ENCODE measurements at regions not wholly inside any gene's neighbourhood (a gene's known extent, or its start where the extent isn't known, plus 50 kb on each side); places are given as distances from the start of the nearest gene placed in this dataset.

DNA sequence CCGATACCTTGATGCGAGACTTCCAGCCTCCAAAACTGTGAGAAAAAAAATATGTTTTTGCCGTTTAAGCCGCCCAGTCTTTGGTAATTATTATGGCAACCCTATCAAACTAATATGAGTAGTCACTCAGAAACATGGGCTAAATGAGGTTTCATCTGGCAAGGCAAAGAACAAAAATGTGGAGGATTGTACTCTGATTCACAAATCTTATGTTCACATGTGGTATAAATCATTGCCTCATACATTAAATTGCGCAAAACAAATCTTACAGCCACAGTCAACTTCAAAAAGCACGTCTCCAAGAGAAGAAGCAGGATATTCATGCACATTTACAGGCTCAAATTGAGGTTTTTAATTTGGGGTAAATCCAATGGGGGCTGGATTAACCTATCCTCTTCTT, 1435.4 kb upstream of the LRRTM1 start:
- DNase-seq = no peak

DNA sequence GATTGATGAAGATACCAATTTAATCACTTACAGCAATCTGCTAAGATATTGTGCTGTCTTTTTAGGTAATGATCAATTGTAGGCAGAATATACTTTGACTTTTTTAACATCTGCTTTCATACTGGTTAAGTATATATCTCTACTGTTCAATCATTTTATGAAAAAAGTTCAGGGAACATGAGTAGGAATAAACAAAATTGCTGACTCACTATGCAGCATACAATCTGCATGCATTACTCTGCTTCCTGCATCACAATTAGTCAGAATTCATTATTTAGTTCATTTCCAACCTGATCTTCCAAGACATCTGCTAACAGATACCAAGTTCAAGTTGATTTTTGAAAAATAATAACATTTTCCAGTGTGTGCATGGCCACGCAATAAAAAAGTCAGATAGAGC, 1430.4 kb upstream of the LRRTM1 start:
- DNase-seq = no peak

DNA sequence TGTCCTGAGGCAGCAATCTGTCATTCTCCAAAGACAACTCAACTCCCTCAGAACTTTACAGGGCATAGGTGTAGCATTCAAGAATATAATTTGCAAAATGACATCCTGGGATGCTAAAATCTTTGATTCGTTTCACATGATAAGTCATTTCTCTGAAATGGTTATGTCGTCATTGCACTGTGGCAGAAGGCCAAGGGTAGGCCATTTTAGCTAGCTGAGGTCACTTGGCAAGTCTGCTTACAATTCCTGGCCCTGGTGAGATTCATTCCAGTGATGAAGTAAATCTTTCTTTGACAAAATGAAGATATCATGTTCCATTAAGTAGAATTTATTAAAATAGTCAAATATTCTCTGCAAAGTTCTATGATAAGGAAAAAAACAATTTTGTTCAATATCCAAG, 1410.3 kb upstream of the LRRTM1 start:
- no peak for DNase-seq

DNA sequence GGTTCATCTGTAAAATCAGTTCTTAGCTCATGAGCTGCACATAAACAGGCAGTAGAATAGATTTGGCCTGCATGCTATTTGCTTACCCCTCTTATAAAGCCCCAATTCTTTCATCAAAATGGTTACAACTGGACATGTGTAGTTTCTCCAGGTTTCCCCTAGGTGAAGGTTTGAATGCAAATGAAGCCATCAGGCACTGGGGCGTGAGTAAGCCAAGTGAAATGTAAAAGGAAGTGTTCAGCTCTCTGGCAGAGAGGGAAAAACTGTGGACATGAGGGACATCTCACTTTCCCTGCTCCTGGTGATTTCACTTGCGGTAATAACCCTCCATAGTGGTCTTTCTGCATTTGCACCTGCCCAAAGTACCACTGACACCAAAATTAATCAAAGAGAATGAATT, 1402.3 kb upstream of the LRRTM1 start:
- DNase-seq = no peak

DNA sequence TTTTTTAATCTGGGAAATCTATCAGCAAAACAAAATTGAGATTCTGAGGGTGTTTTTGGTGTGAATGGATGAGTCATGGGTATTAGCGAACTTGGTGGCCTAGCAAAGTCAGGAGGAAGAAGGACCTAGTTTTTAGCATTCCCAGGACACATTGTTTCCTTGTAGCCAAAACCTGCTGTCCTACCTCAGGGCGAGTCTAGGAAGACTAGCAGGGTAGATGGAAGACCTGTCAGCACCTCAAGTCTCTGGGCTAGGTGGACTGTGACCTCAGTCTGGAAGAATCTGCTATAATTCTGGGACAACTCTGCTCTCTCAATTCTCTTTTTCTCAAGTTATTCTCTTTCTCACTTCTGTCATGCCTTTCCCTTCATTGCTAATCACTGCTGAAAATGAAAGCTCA, 1399.3 kb upstream of the LRRTM1 start:
- DNase-seq = no peak

DNA sequence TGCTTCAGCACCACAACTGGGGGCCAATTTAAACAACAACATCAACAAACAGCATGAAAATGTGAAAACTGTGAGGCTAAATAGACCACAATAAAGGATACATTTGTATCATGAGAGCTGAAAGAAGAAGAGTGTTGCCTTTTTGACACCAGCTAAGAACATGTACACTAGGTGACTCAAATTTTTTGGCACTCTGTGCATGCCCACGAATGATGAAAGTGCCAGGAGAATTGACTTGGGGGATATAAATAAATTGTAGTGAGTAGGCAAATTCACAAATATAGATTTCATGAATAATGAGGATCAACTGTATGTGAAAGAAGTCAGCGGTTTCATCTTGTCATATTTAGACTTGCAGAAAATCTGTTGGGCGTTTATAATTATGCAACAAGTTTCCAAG, 1388.0 kb upstream of the LRRTM1 start:
- no peak for DNase-seq

DNA sequence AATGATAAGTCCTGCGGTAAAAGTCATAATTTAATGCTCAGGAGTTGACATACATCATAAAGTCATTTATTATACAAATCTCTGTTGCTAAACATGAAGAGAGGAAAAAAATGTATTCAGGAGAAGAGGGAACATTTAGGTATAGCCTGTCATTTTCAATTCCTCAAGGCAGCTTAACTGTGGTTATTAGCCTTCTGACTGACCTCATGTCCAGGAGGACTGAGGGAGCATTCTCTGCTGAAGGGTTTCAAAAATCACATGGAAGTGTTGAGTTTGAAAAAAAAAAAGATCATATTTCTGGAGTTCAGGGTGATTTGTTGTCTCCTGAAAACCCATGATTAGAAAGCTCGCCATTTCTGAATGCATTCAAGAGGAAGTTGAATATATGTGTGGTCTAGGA, 1371.1 kb upstream of the LRRTM1 start:
- no peak for DNase-seq

DNA sequence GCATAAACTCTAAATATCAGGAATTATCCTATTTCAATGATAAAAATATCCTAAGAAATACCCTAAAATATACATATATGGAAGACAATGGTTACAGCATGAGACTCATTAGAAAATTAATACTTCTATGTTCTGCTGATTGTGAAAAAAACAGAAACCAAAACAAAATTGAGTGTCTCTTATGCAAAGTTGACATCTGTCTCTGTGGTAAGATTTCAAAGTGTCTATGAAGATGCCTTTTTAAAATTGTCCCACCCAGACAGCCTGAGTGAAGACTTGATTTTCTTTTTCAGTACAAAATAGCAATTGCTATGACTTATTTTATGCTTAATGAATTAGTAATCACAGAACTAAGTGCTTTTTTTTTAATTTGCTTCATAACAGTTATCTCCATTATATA, 1368.4 kb upstream of the LRRTM1 start:
- no peak for DNase-seq

DNA sequence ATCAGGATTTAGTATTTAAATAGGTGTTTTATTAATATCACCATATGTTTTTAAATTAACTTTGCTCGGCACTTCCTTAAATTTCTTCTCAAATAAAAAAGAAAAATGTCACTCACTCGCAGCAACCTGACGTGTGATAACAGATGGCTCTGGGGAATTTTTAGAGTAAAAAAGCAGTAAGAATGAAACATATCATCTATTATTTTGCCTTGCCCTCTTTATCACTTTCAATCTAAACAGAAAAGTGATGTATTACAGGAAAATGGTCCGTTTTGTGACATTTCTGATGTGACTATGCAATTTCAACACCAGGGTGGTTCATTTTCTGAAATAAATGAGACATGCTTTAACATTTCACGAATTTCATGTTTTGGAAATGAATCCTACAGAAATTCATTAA, 1368.0 kb upstream of the LRRTM1 start:
- no peak for DNase-seq

DNA sequence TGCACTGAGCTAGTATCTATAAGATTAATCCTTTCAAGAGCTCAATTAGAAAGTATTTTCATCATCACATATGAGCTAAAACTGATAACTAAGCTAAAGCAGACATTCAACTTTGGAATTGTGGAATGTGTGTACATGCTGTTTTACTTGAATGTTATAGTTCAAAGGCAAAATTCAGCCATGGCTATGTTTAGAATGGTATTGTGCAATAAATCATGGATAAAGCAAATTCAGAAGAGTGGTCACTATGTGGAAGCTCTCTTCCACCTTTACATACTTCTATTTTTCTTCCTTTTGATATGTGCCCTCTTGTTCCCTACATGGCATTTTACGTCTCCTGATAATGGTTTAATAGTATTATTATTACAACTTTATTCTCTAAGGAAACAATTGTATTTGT, 1366.3 kb upstream of the LRRTM1 start:
- DNase-seq = no peak

DNA sequence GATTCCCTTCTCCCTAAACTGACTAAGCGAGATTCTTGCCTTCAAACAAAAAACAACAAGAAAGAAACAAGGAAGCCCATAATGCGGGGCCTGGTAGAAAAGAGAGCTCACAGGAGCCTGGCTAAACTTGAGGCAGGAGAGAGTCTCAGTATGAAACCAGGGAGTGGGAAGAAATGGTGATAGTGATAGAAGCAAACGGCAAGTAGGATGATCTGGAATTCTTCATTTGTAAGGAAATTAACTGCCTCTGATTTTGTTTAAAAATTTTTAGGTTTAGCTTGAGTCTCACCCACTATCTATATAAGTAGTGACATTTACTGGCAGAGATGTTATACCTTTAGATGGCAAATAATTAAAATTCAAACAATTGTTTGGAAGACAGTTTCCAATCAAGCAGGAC, 1356.5 kb upstream of the LRRTM1 start:
- no peak for DNase-seq

DNA sequence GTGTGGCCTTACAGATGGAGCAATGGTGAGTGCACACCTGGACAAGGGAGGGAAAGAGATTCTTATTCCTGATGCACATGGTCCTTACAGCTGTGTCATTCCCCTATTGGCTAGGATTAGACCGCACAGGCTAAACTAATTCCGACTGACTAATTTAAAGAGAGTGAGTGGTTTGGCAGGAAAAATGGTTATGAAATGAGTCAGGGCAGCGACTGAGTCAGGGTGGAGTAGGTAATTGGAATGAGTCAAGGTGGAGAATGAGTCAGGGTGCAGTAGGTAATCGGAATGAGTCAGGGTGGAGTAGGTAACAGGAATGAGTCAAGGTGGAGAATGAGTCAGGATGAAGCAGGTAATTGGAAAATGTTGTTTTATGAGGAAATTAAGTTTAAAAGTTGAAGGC, 1353.7 kb upstream of the LRRTM1 start:
- DNase-seq = no peak

DNA sequence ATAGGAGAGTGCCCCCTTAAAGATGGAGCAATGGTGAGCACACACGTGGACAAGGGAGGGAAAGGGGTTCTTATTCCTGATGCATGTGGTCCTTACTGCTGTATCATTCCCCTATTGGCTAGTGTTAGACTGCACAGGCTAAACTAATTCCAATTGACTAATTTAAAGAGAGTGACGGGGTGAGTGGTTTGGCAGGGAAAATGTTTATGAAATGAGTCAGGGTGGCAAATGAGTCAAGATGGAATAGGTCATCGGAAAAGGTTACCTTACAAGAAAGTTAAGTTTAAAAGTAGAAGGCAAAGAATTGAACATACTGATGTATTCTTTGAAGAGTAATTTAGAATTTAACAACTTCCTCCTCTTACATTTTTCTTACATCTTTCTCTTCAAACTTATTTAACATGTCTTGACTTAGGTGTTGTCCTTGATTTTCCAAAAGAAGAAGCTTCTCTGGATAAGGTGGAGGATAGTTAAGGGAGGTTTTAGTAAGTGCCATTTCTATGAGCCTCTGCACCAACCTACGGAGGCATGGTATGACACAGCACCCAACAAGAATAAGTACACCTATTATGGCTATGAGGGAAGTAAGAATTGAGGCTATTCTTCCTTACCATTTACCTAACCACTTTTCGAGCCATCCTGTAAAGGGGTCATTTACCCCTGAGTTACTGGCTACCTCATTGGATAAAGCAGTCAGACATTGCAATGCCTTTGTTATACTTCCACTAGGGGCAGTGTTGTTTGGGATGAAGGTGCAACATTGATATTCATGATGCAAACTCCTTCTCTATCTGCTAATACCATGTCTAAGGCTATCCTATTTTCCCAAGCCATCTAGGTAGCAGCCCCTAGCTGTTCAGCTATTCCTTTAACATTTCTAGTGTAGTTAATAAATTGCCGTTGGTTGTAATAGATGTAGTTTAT, 1345.8 kb upstream of the LRRTM1 start:
- DNase-seq = no peak

DNA sequence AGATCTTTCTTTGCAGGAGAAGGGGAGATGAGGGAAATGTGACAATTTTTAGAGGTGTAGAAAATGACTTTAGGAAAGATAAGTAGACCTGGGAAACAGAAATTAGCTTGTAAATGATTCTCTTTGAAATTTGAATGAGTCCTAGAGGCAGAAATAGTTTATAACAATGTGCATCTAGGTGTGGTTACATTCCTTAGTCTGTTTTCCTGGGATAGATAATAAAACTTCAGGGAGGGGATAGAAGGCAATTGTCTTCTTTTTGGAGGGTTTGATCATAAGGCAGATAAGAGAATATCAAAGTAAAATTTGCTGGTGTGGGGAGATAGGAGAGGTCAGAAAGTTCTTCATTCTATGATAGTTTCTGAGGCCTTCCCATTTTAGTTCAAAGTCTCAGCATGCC, 1344.3 kb upstream of the LRRTM1 start:
- DNase-seq = no peak

DNA sequence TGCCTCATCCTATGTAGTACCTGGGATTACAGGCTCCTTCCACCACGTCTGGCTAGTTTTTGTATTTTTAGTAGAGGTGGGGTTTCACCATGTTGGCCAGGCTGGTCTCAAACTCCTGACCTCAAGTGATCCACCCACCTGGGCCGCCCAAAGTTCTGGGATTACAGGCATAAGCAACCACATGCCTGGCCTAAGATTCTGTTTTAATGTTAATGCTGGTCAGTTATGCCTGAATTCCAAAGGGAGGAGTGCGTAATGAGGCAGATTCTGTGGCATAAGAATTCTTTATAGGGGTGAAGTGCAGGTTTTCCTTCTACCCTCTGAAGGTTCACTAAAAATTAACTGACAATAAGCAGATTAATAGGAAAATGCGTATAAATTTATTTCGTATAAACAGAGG, 1343.8 kb upstream of the LRRTM1 start:
- no peak for DNase-seq

DNA sequence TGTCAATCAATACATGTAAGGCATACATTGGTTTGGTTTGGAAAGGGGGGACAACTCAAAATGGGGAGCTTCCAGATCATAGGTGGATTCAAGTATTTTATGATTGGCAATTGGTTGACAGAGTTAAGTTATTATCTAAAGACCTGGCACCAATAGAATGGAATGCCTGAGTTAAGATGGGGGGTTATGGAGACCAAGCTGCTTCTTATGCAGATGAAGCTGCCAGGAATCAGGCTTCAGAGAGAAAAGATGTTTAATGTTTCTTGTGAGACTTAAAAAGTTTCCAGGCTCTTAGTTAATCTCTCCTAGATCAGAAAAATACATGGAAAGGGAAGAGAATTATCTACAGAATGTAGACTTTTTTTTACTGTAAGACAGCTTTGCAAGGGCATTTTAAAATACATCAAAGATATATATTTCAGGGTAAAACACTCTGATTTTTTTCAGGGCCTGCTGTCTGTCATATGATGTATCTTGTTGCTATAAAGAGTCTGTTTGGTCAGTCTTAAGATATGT, 1343.2 kb upstream of the LRRTM1 start:
- no peak for DNase-seq

DNA sequence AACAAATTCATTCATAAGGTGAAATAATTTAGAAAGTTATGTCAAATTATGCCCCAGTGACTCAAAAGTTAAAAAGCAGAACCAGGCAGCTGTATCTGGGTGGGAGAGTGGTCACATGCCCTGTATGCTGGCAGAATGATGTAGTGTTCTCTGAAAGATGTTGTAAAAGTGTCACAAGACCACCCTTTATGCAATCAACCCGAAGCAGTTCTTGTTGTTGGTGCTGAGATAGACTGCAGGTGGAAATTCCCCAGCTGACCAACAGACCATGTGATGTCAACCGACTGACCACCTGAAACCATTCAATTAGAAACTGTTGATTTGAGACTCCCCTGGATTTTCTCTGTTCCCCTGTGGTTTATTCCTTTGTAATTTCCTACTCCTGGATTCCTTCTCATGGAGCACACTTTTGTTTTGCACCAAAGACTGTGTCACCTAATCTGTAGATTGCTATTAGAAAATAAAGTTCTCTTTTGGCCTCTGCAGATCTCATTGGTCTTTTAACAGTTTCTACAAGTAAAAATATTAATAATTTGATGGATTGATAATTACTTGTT, 1341.3 kb upstream of the LRRTM1 start:
- no peak for DNase-seq

DNA sequence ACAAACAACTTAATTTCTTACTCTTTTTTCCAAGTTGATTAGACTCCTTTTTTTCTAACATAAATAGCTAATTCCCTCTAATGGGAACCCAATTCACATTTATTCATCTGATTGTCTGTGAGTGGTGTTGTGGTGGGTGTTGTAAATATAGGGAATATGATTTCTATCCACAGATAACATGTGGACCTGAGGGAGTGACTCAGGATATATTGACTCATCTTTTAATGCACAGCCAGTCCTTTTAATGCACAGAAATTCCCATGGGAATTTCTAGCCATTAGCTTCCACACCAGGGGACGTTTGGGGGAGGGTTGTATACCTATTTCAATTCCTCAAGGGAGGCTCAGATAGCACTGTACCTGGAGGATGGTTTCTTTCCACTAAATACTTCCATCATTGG, 1339.6 kb upstream of the LRRTM1 start:
- DNase-seq = no peak

DNA sequence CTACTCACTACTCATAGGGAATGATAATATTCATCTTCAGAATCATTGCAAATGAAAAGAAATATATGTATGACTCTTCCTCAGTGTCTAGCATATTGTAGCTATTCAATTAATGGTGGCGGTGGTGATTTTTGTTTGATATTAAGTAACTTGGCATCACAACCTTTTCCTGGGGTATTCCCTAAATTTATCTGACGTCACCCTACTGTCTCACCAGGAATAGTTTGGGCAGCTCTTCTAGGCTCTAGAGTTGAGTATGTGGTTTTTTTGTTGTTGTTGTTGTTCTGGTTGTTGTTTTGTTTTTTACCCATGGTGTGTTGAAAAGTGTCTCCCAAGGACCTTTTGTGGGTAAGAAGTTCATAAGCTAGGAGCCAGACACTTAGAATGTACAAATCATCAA, 1320.3 kb upstream of the LRRTM1 start:
- DNase-seq = no peak

DNA sequence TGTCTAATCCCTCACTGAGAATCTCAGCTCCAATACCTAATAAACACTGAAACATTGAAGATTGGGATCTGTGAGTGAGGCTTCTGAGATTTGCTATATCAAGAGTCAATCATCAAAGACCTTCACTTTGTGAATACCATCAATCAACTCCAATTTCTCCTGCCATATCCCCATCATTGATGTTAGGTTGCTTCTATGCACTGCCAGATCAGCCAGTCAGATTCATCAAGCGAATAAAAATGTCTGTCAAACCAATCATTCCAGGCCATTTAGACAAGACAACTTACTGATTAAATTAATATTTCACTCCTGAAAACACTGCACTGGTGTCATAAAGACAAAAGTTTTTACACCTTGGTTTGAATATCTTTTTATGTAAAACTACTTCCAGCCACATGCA, 1295.5 kb upstream of the LRRTM1 start:
- DNase-seq = no peak

DNA sequence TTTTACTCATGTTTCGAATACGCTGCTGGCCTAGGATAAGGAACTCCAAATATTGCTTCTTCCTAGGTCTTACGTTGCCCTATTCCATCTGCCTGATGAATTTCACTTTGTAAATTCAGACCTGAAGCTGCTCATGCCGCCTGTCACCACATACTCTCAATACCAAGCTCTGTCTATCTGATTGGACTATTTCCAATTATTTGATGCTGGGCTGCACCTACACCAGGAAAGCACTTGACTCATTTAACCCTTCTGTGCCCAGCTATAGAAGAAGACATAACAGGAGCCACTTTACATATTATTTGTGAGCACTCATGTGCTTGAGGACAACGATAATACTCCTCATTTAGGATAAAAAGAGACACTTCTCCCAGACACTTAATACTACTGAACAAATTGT, 1293.9 kb upstream of the LRRTM1 start:
- no peak for DNase-seq

DNA sequence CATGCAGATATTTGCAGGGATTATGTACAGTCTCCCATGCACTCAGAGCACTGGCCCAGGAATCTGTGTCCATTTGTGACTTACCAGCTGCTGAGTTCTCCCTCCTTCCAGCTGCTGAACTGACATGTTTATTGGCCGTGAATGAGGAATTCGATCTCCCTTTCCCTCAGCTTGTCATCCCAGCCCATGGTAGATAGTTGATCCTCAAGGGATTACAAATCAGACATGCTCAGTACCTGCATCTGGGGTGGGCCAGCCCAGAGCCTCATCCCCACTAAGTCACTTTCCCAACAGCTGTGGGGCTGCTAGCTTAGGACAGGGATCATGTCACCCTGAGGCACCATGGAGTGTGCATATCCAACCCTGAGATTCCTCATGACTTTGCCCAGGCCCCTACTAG, 1284.9 kb upstream of the LRRTM1 start:
- no peak for DNase-seq

DNA sequence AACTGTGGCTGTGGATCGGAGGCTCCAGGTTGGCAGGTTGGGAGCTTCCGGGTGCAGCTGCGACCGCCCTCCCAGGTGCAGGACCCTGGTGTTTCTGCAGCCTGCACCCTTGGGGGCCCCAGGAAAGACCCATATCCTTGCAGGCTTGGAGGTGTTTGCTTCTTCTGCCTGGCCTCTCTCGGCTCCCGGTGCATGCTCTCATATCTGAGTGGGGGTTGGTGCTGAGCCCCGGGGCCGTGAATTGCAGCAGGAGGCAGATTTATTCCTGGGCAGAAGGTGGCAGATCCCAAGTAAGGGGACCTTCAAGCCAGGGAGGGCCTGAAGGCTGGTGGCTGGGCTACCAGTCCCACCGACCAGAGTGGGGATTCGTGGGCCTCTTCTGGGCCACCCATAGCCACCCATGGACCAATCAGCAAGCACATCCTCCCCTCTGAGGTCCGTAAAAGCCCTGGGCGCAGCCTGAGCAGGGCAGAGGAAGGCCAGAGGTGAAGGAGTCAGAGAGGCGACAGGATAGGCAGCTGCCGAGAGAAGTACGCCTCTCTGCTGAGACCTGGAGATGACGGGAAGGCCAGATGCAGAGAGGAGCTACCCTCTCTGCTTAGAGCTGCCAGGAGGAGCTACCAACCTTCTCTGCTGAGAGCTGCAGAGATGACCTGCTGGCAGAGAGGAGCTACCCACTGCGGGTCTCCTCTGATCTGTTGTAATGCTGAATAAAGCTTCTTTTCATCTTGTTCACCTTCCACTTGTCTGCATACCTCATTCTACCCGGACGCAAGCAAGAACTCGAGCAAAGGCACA, 1279.0 kb upstream of the LRRTM1 start:
- DNase-seq = no peak

DNA sequence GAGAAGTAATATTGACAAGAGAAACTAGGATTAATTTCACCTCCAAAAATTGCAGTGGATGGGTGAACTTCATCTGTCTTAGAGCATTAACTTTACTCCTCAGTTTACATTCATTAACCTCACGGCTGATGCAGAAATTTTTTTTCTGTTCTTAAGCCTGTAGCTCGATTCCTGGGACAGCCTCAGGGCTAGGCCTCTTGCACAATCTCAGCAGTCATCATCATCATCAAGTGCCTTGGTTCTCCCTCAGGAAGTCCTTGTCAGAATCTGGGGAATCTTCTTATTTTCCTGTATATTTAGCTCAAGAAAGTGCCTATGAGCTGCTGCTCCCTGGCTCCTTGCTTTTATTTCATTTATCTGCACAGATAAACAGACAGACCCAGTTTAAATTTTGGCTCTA, 1272.2 kb upstream of the LRRTM1 start:
- DNase-seq = no peak
